Endothelial cell of umbilical vein (primary cell): ENCODE measurements at regions not wholly inside any gene's neighbourhood (a gene's known extent, or its start where the extent isn't known, plus 50 kb on each side); places are given as distances from the start of the nearest gene placed in this dataset.

Experiments
- BruUV-seq: library from RNA; stranded (reverse); fragments of 400-500 nt; replicated peaks from 2 replicates; lab custom pipeline; 2021; lab: Mats Ljungman, UMichigan
- CTCF ChIA-PET: fragments of 300-600, 350-600 bp; sonication (Branson Sonifier 250); formaldehyde crosslinking; loops from one replicate; lab custom pipeline; 2021; ENCODE audit warnings: antibody characterized with exemption, inconsistent platforms; lab: Charles Lee
- POLR2A ChIA-PET: fragments of 300-600, 350-600 bp; sonication (Branson Sonifier 250); formaldehyde crosslinking; loops from one replicate; lab custom pipeline; 2021; ENCODE audit warnings: antibody characterized with exemption, inconsistent platforms; lab: Charles Lee
- DNase-seq: peaks from one replicate; pipeline ENCODE4 v3.0.0-alpha.2; 2011; ENCODE audit warnings: low read depth, low spot score
- FAIRE-seq: peaks from 2 replicates; lab custom pipeline; 2011; peaks lifted over from hg19 to GRCh38; lab: Jason Lieb, UNC
- H2AFZ ChIP-seq: 2 replicates; pipeline ENCODE4 v1.6.0; 2012; ENCODE audit warnings: low read depth, low read length, control low read depth, inconsistent platforms
- H3K27ac ChIP-seq: 2 replicates; pipeline ENCODE4 v1.5.1; 2011; ENCODE audit warnings: low read depth, mild to moderate bottlenecking, control low read depth, low read length, moderate library complexity; ENCODE audit not compliant: insufficient read depth
- H3K27me3 ChIP-seq, 2 experiments: 2 replicates each; pipeline versions ENCODE4 v1.6.0 to v1.6.1; 2011; ENCODE audit warnings: low read length in 2 of 2, mixed read lengths in 1 of 2; ENCODE audit not compliant: control insufficient read depth in 2 of 2, insufficient read depth in 2 of 2
- H3K36me3 ChIP-seq, 2 experiments: 2 replicates in 1 of 2; 3 replicates in 1 of 2; pipeline ENCODE4 v1.5.1; 2011; ENCODE audit warnings: low read length in 2 of 2, mild to moderate bottlenecking in 1 of 2, moderate library complexity in 1 of 2; ENCODE audit not compliant: control insufficient read depth in 2 of 2, insufficient read depth in 2 of 2; ENCODE audit errors: extremely low read depth in 1 of 2
- H3K4me1 ChIP-seq: 3 replicates; pipeline ENCODE4 v1.5.1; 2011; ENCODE audit warnings: mild to moderate bottlenecking, low read length; ENCODE audit not compliant: control insufficient read depth, insufficient read depth; ENCODE audit errors: extremely low read depth
- H3K4me2 ChIP-seq: 2 replicates; pipeline ENCODE4 v1.6.1; 2011; ENCODE audit warnings: low read length, control low read depth, mixed read lengths; ENCODE audit not compliant: insufficient read depth
- H3K4me3 ChIP-seq, 3 experiments: fragments of 200-600 bp in 1 of 3; sonication (generic), shearing (Covaris generic) in 1 of 3; replicated peaks in 1 of 3; 2 replicates each; pipeline ENCODE4 v1.5.1; 2011 to 2016; ENCODE audit warnings: control low read depth in 3 of 3, low read length in 3 of 3, mild to moderate bottlenecking in 2 of 3, inconsistent platforms in 1 of 3, low read depth in 1 of 3, moderate library complexity in 1 of 3; ENCODE audit not compliant: insufficient read depth in 1 of 3
- H3K79me2 ChIP-seq: 2 replicates; pipeline ENCODE4 v1.6.0; 2012; ENCODE audit warnings: low read length, inconsistent platforms; ENCODE audit not compliant: control insufficient read depth, insufficient read depth
- H3K9ac ChIP-seq: replicated peaks from 2 replicates; pipeline ENCODE3; 2011; ENCODE audit warnings: low read length, control low read depth; ENCODE audit not compliant: insufficient read depth; ENCODE audit errors: extremely low read depth
- H3K9me1 ChIP-seq: replicated peaks from 3 replicates; pipeline ENCODE4 v1.6.0; 2011; ENCODE audit warnings: mild to moderate bottlenecking, low read length; ENCODE audit not compliant: control insufficient read depth, insufficient read depth; ENCODE audit errors: extremely low read depth
- H3K9me3 ChIP-seq: replicated peaks from 2 replicates; pipeline ENCODE4 v1.5.1; 2012; ENCODE audit warnings: low read length, inconsistent platforms; ENCODE audit not compliant: control insufficient read depth, insufficient read depth
- H4K20me1 ChIP-seq: replicated peaks from 2 replicates; pipeline ENCODE3; 2011; ENCODE audit warnings: mild to moderate bottlenecking, low read length; ENCODE audit not compliant: control insufficient read depth, insufficient read depth; ENCODE audit errors: extremely low read depth
- EZH2 ChIP-seq: IDR thresholded peaks from 2 replicates; pipeline ENCODE4 v1.6.1; 2012; ENCODE audit warnings: borderline replicate concordance, low read depth, mild to moderate bottlenecking, moderate library complexity, low read length, inconsistent platforms; ENCODE audit not compliant: severe bottlenecking
- FOS ChIP-seq: IDR thresholded peaks from 2 replicates; pipeline ENCODE4 v1.6.1; 2011; ENCODE audit warnings: mild to moderate bottlenecking, low read length, moderate library complexity, borderline replicate concordance; ENCODE audit not compliant: insufficient read depth
- GATA2 ChIP-seq: IDR thresholded peaks from 2 replicates; pipeline ENCODE4 v1.7.0; 2011; ENCODE audit warnings: low read depth, mild to moderate bottlenecking, moderate library complexity, mixed read lengths, low read length; ENCODE audit not compliant: insufficient read length, insufficient read depth
- JUN ChIP-seq: IDR thresholded peaks from 2 replicates; pipeline ENCODE4 v1.6.1; 2011; ENCODE audit warnings: borderline replicate concordance, low read depth; ENCODE audit not compliant: insufficient read length, insufficient read depth
- MAX ChIP-seq: IDR thresholded peaks from 2 replicates; pipeline ENCODE4 v1.6.1; 2011; ENCODE audit not compliant: insufficient read depth, insufficient read length
- MYC ChIP-seq: IDR thresholded peaks from one replicate; pipeline ENCODE4 v1.6.1; 2011; ENCODE audit warnings: mild to moderate bottlenecking, low read depth, low read length
- POLR2A ChIP-seq: IDR thresholded peaks from 2 replicates; pipeline ENCODE4 v1.6.1; 2012; ENCODE audit warnings: low read depth, mild to moderate bottlenecking, control low read depth, low read length
- POLR2AphosphoS5 ChIP-seq: IDR thresholded peaks from 2 replicates; pipeline ENCODE4 v1.6.1; 2012; ENCODE audit warnings: low read depth, mild to moderate bottlenecking, control low read depth, low read length, moderate library complexity; ENCODE audit not compliant: insufficient read depth
- dilution Hi-C: fragments of 300-500 bp; cut with MboI; formaldehyde crosslinking; loops from one replicate; pipeline ENCODE4 v1.15.0; 2019; ENCODE audit warnings: low sequenced_read_pairs; ENCODE audit not compliant: extremely low pct_ligation_motif_present
- intact Hi-C: fragments of 100-400 bp; cut with micrococcal nuclease; formaldehyde crosslinking; loops from one replicate; pipeline ENCODE4 v1.10.0; 2022
- TF ChIP-seq, protein P1 (sequence below), 2 donors: IDR thresholded peaks; 1 replicate in 1 of 2; 2 replicates in 1 of 2; pipeline ENCODE4 v1.5.1; 2011; ENCODE audit warnings: low read length in 2 of 2, mild to moderate bottlenecking in 2 of 2, moderate library complexity in 2 of 2, control low read depth in 1 of 2, inconsistent platforms in 1 of 2, low read depth in 1 of 2; ENCODE audit not compliant: insufficient read depth in 1 of 2; ENCODE audit errors: extremely low read depth in 1 of 2

DNA sequence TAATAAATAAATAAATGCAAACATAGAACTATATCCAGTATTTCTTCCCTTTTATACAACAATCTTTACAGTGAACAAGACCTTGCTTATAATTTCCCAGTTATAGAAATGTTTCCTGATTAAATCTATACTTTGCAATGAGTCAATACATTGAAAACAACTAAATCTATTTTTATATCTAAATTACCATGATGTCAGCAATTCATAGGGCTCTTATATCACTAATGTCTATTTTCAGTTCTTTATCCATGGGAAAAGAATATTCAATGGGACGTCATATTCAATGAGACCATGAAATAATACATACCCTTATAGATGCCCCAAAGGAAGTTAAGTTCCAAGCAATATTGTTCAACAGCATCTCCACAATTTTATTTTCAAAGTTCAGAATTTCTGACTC lies 359.9 kb downstream of the CASP12 start:
- Histone ChIP-seq H3K4me3 (no peak overlapping the region), H3K36me3 (no peaks in the 10 kb centered on the region), H2AFZ (no peak overlapping the region), H3K27me3 (no peaks in the 10 kb centered on the region), H3K79me2 (no peaks in the 10 kb centered on the region), H3K9ac (no peak overlapping the region), H3K9me1 (no peaks in the 10 kb centered on the region), H3K27ac (no peak overlapping the region), H3K9me3 (no peaks in the 10 kb centered on the region), H4K20me1 (no peaks in the 10 kb centered on the region), H3K4me2 (no peak overlapping the region), H3K4me1 (peaks cover 5% of the 10 kb centered on the region)
- no peak for DNase-seq
- POLR2A ChIA-PET = no interaction called here
- no peak for FAIRE-seq
- TF ChIP-seq MAX = no peak
- no peak for TF ChIP-seq FOS
- no peak for TF ChIP-seq POLR2A
- TF ChIP-seq, protein P1, sequence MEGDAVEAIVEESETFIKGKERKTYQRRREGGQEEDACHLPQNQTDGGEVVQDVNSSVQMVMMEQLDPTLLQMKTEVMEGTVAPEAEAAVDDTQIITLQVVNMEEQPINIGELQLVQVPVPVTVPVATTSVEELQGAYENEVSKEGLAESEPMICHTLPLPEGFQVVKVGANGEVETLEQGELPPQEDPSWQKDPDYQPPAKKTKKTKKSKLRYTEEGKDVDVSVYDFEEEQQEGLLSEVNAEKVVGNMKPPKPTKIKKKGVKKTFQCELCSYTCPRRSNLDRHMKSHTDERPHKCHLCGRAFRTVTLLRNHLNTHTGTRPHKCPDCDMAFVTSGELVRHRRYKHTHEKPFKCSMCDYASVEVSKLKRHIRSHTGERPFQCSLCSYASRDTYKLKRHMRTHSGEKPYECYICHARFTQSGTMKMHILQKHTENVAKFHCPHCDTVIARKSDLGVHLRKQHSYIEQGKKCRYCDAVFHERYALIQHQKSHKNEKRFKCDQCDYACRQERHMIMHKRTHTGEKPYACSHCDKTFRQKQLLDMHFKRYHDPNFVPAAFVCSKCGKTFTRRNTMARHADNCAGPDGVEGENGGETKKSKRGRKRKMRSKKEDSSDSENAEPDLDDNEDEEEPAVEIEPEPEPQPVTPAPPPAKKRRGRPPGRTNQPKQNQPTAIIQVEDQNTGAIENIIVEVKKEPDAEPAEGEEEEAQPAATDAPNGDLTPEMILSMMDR (IDR thresholded peaks at IDR 0.05; ENCODE audit: extremely low read depth in 1 of 2, insufficient read depth in 1 of 2, low read depth in 1 of 2, low read length in 2 of 2) = no peak
- no peak for TF ChIP-seq MYC
- TF ChIP-seq JUN = no peak
- no peak for TF ChIP-seq POLR2AphosphoS5
- TF ChIP-seq EZH2 = no peak
- TF ChIP-seq GATA2 = no peak
- intact Hi-C loops (no loop called here), dilution Hi-C loops (no loop called here)
- no TSS peak for BruUV-seq
- CTCF ChIA-PET = no interaction called here
